SK-N-SH treated with all-trans-retinoic acid at 6 μM for 48 hours (cell line): ENCODE measurements at regions not wholly inside any gene's neighbourhood (a gene's known extent, or its start where the extent isn't known, plus 50 kb on each side); places are given as distances from the start of the nearest gene placed in this dataset.

Experiments
- ATAC-seq: fragments of 200-7000 bp; cut with Tn5 transposase; 3 replicates; pipeline ENCODE4 v1.9.1; 2020; ENCODE audit warnings: mild to moderate bottlenecking, moderate library complexity
- ARNTL ChIP-seq: fragments of 450-650 bp; formaldehyde crosslinking; IDR thresholded peaks from 2 replicates; pipeline ENCODE4 v1.5.0; 2020; ENCODE audit warnings: low read depth, mild to moderate bottlenecking, moderate library complexity, borderline replicate concordance
- BACH2 ChIP-seq: fragments of 250-450 bp; sonication (Bioruptor Pico); IDR thresholded peaks from 2 replicates; pipeline ENCODE4 v1.9.0; 2021; ENCODE audit warnings: mild to moderate bottlenecking, borderline replicate concordance
- CREB5 ChIP-seq: fragments of 250-450 bp; sonication (Bioruptor Pico); IDR thresholded peaks from 2 replicates; pipeline ENCODE4 v1.5.1; 2020; ENCODE audit warnings: low read depth, mild to moderate bottlenecking, moderate library complexity
- CSRNP3 ChIP-seq: fragments of 250-450 bp; sonication (Bioruptor Pico); IDR thresholded peaks from 2 replicates; pipeline ENCODE4 v1.5.1; 2021; ENCODE audit warnings: mild to moderate bottlenecking, moderate library complexity
- ESRRG ChIP-seq: fragments of 250-450 bp; sonication (Bioruptor Pico); IDR thresholded peaks from 2 replicates; pipeline ENCODE4 v1.6.1; 2021; ENCODE audit warnings: mild to moderate bottlenecking
- GLIS3 ChIP-seq: fragments of 250-450 bp; sonication (Bioruptor Pico); IDR thresholded peaks from 2 replicates; pipeline ENCODE4 v1.5.0; 2020; ENCODE audit warnings: mild to moderate bottlenecking, moderate library complexity
- ISL1 ChIP-seq: fragments of 250-450 bp; sonication (Bioruptor Pico); IDR thresholded peaks from 2 replicates; pipeline ENCODE4 v2.1.2; 2022; ENCODE audit warnings: mild to moderate bottlenecking, moderate library complexity
- OSR1 ChIP-seq: fragments of 250-450 bp; sonication (Bioruptor Pico); IDR thresholded peaks from 2 replicates; pipeline ENCODE4 v1.8.0; 2022; ENCODE audit warnings: moderate library complexity, mild to moderate bottlenecking, inconsistent platforms
- PATZ1 ChIP-seq: fragments of 250-450 bp; sonication (Bioruptor Pico); IDR thresholded peaks from 2 replicates; pipeline ENCODE4 v1.8.0; 2020; ENCODE audit warnings: mild to moderate bottlenecking, moderate library complexity, borderline replicate concordance
- POU6F1 ChIP-seq: fragments of 250-450 bp; sonication (Bioruptor Pico); IDR thresholded peaks from 2 replicates; pipeline ENCODE4 v1.8.0; 2021; ENCODE audit warnings: low read depth, mild to moderate bottlenecking, moderate library complexity, borderline replicate concordance
- PPARA ChIP-seq: fragments of 250-450 bp; sonication (Bioruptor Pico); IDR thresholded peaks from 2 replicates; pipeline ENCODE4 v1.5.0; 2020; ENCODE audit warnings: mild to moderate bottlenecking, borderline replicate concordance
- RARB ChIP-seq: fragments of 250-450 bp; sonication (Bioruptor Pico); IDR thresholded peaks from 2 replicates; pipeline ENCODE4 v1.8.0; 2021; ENCODE audit warnings: mild to moderate bottlenecking, moderate library complexity
- SNAI2 ChIP-seq: fragments of 250-450 bp; sonication (Bioruptor Pico); IDR thresholded peaks from 2 replicates; pipeline ENCODE4 v1.5.0; 2020; ENCODE audit warnings: mild to moderate bottlenecking, moderate library complexity
- TCF4 ChIP-seq: fragments of 250-450 bp; sonication (Bioruptor Pico); IDR thresholded peaks from 2 replicates; pipeline ENCODE4 v1.8.0; 2021; ENCODE audit warnings: mild to moderate bottlenecking, moderate library complexity, borderline replicate concordance
- TOX ChIP-seq: fragments of 250-450 bp; sonication (Bioruptor Pico); IDR thresholded peaks from 2 replicates; pipeline ENCODE4 v1.8.0; 2021; ENCODE audit warnings: mild to moderate bottlenecking, moderate library complexity, borderline replicate concordance
- TSHZ2 ChIP-seq: fragments of 250-450 bp; sonication (Bioruptor Pico); IDR thresholded peaks from 2 replicates; pipeline ENCODE4 v1.5.0; 2020; ENCODE audit warnings: mild to moderate bottlenecking, moderate library complexity
- ZC3H10 ChIP-seq: fragments of 250-450 bp; sonication (Bioruptor Pico); IDR thresholded peaks from 2 replicates; pipeline ENCODE4 v1.5.1; 2021; ENCODE audit warnings: mild to moderate bottlenecking, moderate library complexity
- ZFP3 ChIP-seq: fragments of 250-450 bp; sonication (Bioruptor Pico); IDR thresholded peaks from 2 replicates; pipeline ENCODE4 v1.5.0; 2020; ENCODE audit warnings: mild to moderate bottlenecking, moderate library complexity
- ZFP30 ChIP-seq: fragments of 450-650 bp; formaldehyde crosslinking; IDR thresholded peaks from 2 replicates; pipeline ENCODE4 v1.5.0; 2022; ENCODE audit warnings: mild to moderate bottlenecking, moderate library complexity
- ZNF565 ChIP-seq: fragments of 450-650 bp; formaldehyde crosslinking; conservative IDR thresholded peaks from 2 replicates; pipeline ENCODE4 v1.5.0; 2020; ENCODE audit warnings: low read depth, mild to moderate bottlenecking, moderate library complexity
- ZNF70 ChIP-seq: fragments of 450-650 bp; formaldehyde crosslinking; IDR thresholded peaks from 2 replicates; pipeline ENCODE4 v1.5.0; 2020; ENCODE audit warnings: mild to moderate bottlenecking, moderate library complexity
- ZNF8 ChIP-seq: fragments of 450-650 bp; formaldehyde crosslinking; IDR thresholded peaks from 2 replicates; pipeline ENCODE4 v1.5.0; 2020; ENCODE audit warnings: mild to moderate bottlenecking, moderate library complexity

- no peak for ATAC-seq
Observed at GRCh38 chr12:42799966-42800365, 210.4 kb upstream of the PRICKLE1 start.

GRCh38 chr12:42798811-42799438 lies 209.4 kb upstream of the PRICKLE1 start:
- no peak for ATAC-seq
- no peak for TF ChIP-seq ARNTL (CRISPR knock-in tag)

More at GRCh38 chr12:42799966-42800365, 210.4 kb upstream of the PRICKLE1 start:
- TF ChIP-seq POU6F1: no peak
- no peak for TF ChIP-seq ZFP3
- no peak for TF ChIP-seq ZNF70
- TF ChIP-seq TCF4 (CRISPR knock-in tag): no peak
- no peak for TF ChIP-seq RARB (CRISPR knock-in tag)
- TF ChIP-seq ZFP30: no peak
- TF ChIP-seq TOX (CRISPR knock-in tag): no peak
- TF ChIP-seq BACH2: no peak
- no peak for TF ChIP-seq GLIS3 (CRISPR knock-in tag)
- TF ChIP-seq ISL1 (CRISPR knock-in tag): no peak
- no peak for TF ChIP-seq CREB5 (CRISPR knock-in tag)
- TF ChIP-seq ZNF565 (CRISPR knock-in tag): no peak
- no peak for TF ChIP-seq ZNF8
- no peak for TF ChIP-seq ARNTL (CRISPR knock-in tag)
- no peak for TF ChIP-seq SNAI2 (CRISPR knock-in tag)
- no peak for TF ChIP-seq CSRNP3 (CRISPR knock-in tag)
- TF ChIP-seq, all 23 proteins: peak for 0

GRCh38 chr12:42794806-42795205 lies 205.3 kb upstream of the PRICKLE1 start:
- no peak for ATAC-seq
- TF ChIP-seq GLIS3 (CRISPR knock-in tag) (no peak), CREB5 (CRISPR knock-in tag) (no peak), ZNF565 (CRISPR knock-in tag) (no peak), PPARA (CRISPR knock-in tag) (no peak), ZFP3 (no peak), POU6F1 (no peak), ZFP30 (no peak), ZC3H10 (no peak), TSHZ2 (CRISPR knock-in tag) (no peak), BACH2 (no peak), TOX (CRISPR knock-in tag) (no peak), SNAI2 (CRISPR knock-in tag) (no peak), ESRRG (CRISPR knock-in tag) (no peak), RARB (CRISPR knock-in tag) (no peak), OSR1 (CRISPR knock-in tag) (no peak), CSRNP3 (CRISPR knock-in tag) (no peak), ZNF70 (no peak), PATZ1 (CRISPR knock-in tag) (no peak)
